ENCODE measurements at regions not wholly inside any gene's neighbourhood (a gene's known extent, or its start where the extent isn't known, plus 50 kb on each side); places are given as distances from the start of the nearest gene placed in this dataset.
"Not testable (repeated sequence)": the region's sequence is repeated elsewhere in the genome, so short reads cannot be mapped to it uniquely, and the experiment has no call there.

DNA sequence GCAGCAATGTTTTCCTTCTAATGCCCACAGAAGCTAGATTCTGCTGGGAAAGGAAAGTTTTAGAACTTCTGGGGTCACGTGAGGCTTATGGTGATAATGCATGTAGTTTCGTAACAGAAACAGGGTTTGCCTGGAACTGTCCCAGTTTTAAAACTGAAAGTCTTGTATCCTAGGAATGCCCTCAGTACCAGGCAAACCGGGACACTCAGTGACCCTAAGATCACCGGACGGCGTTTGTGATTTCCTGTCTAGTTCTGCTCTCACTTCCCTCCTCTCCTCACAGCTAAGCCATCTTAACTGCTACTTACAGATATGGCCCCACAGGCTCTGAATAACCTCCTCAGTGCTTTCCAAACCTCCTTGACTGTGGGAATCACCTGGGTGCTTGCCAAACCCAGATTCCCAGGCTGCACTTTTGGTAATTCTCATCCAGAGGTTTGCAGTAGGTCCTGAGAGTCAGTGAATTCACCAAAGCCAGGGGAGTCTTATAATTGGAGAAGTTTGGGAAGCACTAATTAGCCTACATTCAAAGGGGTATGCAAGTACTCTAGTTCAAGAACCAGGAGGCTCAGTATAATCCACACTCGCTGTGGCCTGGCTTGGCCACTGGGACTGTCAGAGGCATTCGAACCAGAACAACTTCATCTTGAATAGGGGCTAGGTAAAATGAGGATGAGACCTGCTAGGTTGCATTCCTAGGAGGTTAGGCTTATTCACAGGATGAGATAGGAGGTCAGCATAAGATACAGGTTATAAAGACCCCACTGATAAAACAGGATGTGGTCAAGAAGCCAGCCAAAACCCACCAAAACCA, 231.6 kb upstream of the MYLIP start:
- peak; percentile 89 for DNase-seq

- DNase-seq = no peak
These were observed 232.3 kb upstream of the DTNBP1 start for GRCh38 chr6:15894973-15895725.

DNA sequence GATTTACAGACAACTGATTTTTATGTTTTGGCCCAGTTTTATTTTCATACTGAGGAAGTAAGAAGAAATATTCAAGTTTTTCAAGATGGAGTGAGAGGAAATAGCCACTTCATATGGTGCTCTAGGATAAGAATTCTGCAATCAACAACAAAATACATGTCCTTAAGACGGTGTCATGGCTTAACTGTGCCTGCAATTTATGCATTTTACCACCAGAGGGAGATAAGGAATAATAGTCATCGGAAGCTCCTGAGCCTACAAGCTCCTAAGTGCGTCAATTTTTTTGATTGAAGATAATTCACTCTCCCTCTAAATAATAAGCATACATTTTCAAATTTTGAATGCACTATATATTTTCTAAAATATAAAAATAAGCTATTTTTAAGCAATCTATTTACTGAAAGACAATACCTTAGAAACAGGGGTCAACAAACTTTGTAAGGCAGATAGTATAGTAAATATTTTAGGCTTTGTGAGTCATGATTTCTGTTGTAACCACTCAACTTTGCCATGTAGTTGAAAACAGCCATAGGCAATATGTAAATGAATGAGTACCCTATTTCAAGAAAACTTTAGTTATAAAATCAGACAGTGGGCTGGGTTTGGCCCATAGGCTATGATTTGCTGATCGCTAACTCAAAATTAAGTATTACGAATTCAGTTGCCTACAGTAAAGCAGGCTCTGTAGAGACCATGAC, 230.9 kb upstream of the DTNBP1 start:
- DNase-seq = no peak

DNA sequence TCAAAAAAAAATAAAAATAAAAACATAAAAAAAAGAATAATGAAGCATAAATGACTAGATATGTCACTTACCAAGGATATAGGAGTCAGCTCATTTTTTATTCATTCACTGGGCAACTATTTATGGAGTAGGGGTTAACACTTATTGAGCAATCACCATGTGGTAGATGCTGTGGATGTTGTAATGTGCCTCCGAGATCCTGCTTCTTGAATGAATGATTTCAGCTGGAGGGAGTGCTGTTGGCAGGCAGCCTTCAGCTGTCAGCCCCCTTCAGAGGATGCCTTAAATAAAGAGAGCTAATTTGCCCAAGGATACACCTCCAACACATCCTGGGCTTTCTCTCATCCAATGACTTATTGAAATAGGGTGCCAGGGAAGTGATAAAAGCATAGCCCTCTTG, 229.5 kb upstream of the DTNBP1 start:
- peak; percentile 57 for DNase-seq

DNA sequence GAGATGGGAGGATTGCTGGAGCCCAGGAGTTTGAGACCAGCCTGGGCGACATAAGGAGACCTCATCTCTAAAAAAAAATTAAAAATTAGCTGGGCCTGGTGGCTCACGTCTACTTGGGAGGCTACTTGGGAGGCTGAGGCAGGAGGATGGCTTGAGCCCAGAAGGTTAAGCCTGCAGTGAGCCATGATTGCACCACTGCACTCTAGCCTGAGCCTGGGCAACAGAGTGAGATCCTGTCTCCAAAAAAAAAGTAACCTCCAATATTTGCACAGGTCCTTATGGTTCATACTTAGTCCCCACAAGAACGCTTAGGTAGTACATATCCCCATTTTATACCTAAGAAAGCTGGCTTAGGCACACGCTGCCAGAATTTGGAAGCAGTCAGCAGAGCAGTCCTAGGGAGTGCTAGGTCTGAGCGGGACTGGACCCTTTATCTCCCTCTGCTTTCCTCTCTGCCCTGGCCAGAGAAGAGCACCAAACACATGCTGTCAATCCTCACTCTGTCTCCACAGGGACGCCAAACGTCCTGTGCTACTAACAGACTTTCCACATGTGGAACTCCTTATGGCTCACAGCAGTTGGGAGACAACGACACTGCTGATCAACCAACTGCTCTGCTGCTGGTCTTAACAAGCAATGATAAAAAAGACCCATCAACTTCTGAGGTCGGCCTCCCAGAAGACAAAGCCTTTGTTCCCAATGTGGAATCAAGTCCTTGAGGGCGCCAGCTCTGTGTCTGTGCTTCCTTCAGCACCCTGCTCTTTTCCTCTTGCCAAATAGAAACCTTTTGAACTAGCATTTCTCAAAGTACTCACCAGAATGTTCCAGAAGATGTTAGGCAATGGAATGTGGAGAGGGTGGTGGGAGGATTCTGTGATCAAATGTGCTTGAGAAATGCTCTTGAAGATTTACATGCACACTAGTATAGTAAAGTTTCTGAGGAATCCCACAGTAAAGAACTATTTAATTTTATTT, 226.3 kb upstream of the DTNBP1 start:
- DNase-seq = no peak

GRCh38 chr6:15887491-15888461, 224.9 kb upstream of the DTNBP1 start:
- no peak for DNase-seq

GRCh38 chr6:15885624-15886023, 222.8 kb upstream of the DTNBP1 start:
- no peak for DNase-seq

DNA sequence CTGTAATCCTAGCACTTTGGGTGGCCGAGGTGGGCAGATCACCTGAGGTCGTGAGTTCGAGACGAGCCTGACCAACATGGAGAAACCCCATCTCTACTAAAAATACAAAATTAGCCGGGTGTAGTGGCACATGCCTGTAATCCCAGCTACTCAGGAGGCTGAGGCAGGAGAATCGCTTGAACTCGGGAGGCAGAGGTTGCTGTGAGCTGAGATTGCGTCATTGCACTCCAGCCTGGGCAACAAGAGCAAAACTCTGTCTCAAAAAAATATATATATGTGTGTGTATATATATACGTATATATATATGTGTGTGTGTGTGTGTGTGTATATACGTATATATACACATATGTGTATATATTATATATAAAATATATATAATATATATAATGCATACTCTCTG, 220.8 kb upstream of the DTNBP1 start:
- not testable (repeated sequence) for DNase-seq

DNA sequence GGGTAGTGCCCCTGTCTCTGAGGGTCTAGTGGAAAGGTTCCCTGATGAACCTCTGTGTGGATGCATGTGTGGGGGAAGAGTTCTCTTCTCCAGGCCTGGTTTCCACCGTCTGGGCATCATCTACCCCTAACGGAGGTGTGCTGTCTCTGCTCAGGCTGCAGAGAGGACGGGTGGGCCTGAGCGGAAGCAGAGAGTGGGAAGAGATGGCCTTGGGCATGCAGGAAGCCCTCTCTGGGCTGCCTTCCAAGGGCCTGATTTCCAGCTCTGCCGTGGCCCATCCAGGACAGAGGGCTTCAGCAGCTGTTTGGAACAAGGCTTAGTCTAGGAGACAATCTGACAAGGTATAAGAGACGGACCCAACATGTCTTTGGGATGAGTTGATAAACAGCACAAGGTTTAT, 220.1 kb upstream of the DTNBP1 start:
- DNase-seq = no peak

DNA sequence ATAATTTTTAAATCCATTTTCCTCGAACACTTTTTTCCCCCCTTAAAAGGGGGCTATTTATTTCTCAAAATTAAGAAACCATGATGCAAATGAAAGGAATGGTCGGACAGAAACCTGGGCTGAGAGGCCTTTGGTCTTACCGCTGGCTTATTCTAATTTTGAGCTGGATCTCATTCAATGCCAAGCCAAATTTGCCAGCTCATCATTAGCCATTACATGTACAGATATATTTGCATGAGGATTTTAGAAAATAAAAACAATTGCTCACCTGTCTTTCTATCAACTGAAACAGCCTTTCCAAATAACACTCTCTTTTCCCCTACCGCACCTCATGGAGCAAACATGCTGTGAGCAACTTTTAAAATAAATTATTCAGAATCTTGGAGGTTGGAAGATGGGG, 219.5 kb upstream of the DTNBP1 start:
- DNase-seq = no peak

- no peak for DNase-seq
These were observed 218.3 kb upstream of the DTNBP1 start for GRCh38 chr6:15881150-15881549.

DNA sequence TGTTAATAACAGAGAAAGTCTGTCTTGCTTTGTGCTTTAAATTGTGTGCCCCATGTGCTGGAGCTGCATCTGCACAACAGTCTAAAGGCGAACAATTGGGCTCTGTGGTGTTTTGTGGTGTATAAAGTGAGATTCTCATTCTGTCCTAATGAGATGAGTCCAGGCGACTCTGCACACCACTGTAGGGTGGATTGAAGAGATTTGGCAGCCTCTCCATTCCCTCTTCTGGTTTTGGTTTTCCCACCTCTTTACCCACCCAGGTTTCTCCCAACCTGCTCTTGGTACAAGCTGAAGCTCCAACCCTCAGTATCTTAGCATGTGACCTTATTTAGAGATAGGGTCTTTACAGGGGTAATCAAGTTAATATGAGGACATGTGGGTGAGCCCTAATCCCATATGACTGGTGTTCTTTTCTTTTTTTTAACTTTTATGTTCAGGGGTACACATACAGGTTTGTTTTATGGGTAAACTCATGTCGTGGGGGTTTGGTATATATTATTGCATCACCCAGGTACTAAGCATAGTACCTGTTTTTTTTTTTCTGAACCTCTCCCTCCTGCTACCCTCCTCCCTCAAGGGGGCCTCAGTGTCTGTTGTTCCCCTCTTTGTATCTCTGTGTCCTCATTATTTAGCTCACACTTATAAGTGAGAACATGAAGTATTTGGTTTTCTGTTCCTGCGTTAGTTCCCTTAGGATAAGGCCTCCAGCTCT, 217.6 kb upstream of the DTNBP1 start:
- DNase-seq = no peak

- DNase-seq = no peak
These were observed 216.8 kb upstream of the DTNBP1 start for GRCh38 chr6:15879371-15880261.

GRCh38 chr6:15877231-15877630, 214.4 kb upstream of the DTNBP1 start:
- DNase-seq = no peak

GRCh38 chr6:15876406-15876805, 213.6 kb upstream of the DTNBP1 start:
- no peak for DNase-seq

- DNase-seq = no peak
These were observed 213.0 kb upstream of the DTNBP1 start for GRCh38 chr6:15875797-15876196.

- DNase-seq = peak; percentile 34
These were observed 212.0 kb upstream of the DTNBP1 start for GRCh38 chr6:15874821-15875220.

DNA sequence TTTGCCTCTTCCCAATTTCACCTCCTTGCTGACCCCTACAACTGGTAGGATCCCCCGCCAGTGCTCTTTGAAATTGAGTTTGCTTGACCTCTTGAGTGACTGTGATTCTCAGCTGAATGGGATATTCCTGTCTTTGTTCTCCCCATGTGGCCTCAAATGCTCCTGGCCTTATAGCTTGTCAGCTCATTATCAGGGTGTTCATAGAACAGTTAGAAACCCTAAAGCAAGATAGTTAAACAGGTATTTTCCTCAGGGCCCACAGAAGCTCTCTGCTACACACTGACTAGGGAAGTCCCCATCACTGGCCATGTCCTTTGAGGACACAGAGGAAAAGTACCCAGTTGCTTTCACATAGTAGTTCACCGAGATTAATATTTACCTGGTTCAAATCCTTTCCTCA, 211.5 kb upstream of the DTNBP1 start:
- no peak for DNase-seq
